ENCODE measurements at regions not wholly inside any gene's neighbourhood (a gene's known extent, or its start where the extent isn't known, plus 50 kb on each side); places are given as distances from the start of the nearest gene placed in this dataset.
"Not testable (repeated sequence)": the region's sequence is repeated elsewhere in the genome, so short reads cannot be mapped to it uniquely, and the experiment has no call there.

- no peak for DNase-seq (ENCODE audit: extremely low read depth in 1 of 2, low read depth in 1 of 2)
Measured at GRCh38 chr6:105564121-105564902, 161.4 kb upstream of the PREP start.

- DNase-seq (ENCODE audit: extremely low read depth in 1 of 2, low read depth in 1 of 2): no peak
Measured at GRCh38 chr6:105562027-105562426, 159.1 kb upstream of the PREP start.

- DNase-seq (ENCODE audit: extremely low read depth in 1 of 2, low read depth in 1 of 2): no peak
Measured at GRCh38 chr6:105561486-105561885, 158.6 kb upstream of the PREP start.

- no peak for DNase-seq (ENCODE audit: extremely low read depth in 1 of 2, low read depth in 1 of 2)
Measured at GRCh38 chr6:105560611-105561066, 157.8 kb upstream of the PREP start.

- DNase-seq (ENCODE audit: extremely low read depth in 1 of 2, low read depth in 1 of 2): no peak
Measured at GRCh38 chr6:105557291-105557690, 154.4 kb upstream of the PREP start.

GRCh38 chr6:105553171-105553570 is 150.3 kb upstream of the PREP start:
- no peak for DNase-seq (ENCODE audit: extremely low read depth in 1 of 2, low read depth in 1 of 2)

GRCh38 chr6:105550955-105551620 is 148.2 kb upstream of the PREP start:
- DNase-seq (ENCODE audit: extremely low read depth in 1 of 2, low read depth in 1 of 2): no peak

GRCh38 chr6:105546754-105547153 is 143.9 kb upstream of the PREP start:
- no peak for DNase-seq (ENCODE audit: extremely low read depth in 1 of 2, low read depth in 1 of 2)

- DNase-seq (ENCODE audit: extremely low read depth in 1 of 2, low read depth in 1 of 2): no peak
Measured at GRCh38 chr6:105545947-105546731, 143.3 kb upstream of the PREP start.

- DNase-seq (ENCODE audit: extremely low read depth in 1 of 2, low read depth in 1 of 2): no peak
Measured at GRCh38 chr6:105545228-105545920, 142.5 kb upstream of the PREP start.

- no peak for DNase-seq (ENCODE audit: extremely low read depth in 1 of 2, low read depth in 1 of 2)
Measured at GRCh38 chr6:105539911-105540310, 137.0 kb upstream of the PREP start.

- DNase-seq (ENCODE audit: extremely low read depth in 1 of 2, low read depth in 1 of 2): no peak
Measured at GRCh38 chr6:105537981-105538578, 135.2 kb upstream of the PREP start.

- no peak for DNase-seq (ENCODE audit: extremely low read depth in 1 of 2, low read depth in 1 of 2)
Measured at GRCh38 chr6:105536961-105537360, 134.1 kb upstream of the PREP start.

GRCh38 chr6:105533301-105533700 is 130.4 kb upstream of the PREP start:
- DNase-seq (ENCODE audit: extremely low read depth in 1 of 2, low read depth in 1 of 2): no peak

GRCh38 chr6:105526225-105526872 is 123.5 kb upstream of the PREP start:
- DNase-seq (ENCODE audit: extremely low read depth in 1 of 2, low read depth in 1 of 2): no peak

GRCh38 chr6:105522626-105523322 is 119.9 kb upstream of the PREP start:
- DNase-seq (ENCODE audit: extremely low read depth in 1 of 2, low read depth in 1 of 2): no peak

GRCh38 chr6:105519954-105520353 is 117.1 kb upstream of the PREP start:
- no peak for DNase-seq (ENCODE audit: extremely low read depth in 1 of 2, low read depth in 1 of 2)

GRCh38 chr6:105518993-105519392 is 116.1 kb upstream of the PREP start:
- DNase-seq (ENCODE audit: extremely low read depth in 1 of 2, low read depth in 1 of 2): not testable (repeated sequence)

- no peak for DNase-seq (ENCODE audit: extremely low read depth in 1 of 2, low read depth in 1 of 2)
Measured at GRCh38 chr6:105515054-105515453, 112.2 kb upstream of the PREP start.
